PFSK-1 (cell line): ENCODE measurements at regions not wholly inside any gene's neighbourhood (a gene's known extent, or its start where the extent isn't known, plus 50 kb on each side); places are given as distances from the start of the nearest gene placed in this dataset.

Source experiments
- FOXP2 ChIP-seq: optimal IDR thresholded peaks from 2 replicates; pipeline ENCODE3; 2011; ENCODE audit warnings: borderline replicate concordance, control low read depth, inconsistent platforms; ENCODE audit not compliant: insufficient read depth; ENCODE audit errors: extremely low read length, extremely low read depth
- REST ChIP-seq, 2 experiments: IDR thresholded peaks; 2 replicates each; pipeline versions ENCODE4 v1.6.1 to v1.8.0; 2011 to 2012; ENCODE audit warnings: low read depth in 2 of 2, low read length in 2 of 2, control low read depth in 1 of 2, inconsistent platforms in 1 of 2, mild to moderate bottlenecking in 1 of 2, moderate library complexity in 1 of 2; ENCODE audit not compliant: insufficient read depth in 1 of 2
- TAF1 ChIP-seq: IDR thresholded peaks from 2 replicates; pipeline ENCODE4 v1.6.1; 2012; ENCODE audit warnings: low read length, control low read depth, borderline replicate concordance; ENCODE audit not compliant: insufficient read depth

- TF ChIP-seq FOXP2 = no peak
- no peak for TF ChIP-seq TAF1
- TF ChIP-seq REST (IDR thresholded peaks at IDR 0.05; ENCODE audit: insufficient read depth in 1 of 2, low read depth in 2 of 2, low read length in 2 of 2) = no peak
These were observed 59.6 kb upstream of the SEMA3E start for GRCh38 chr7:83708531-83708930.
